ENCODE measurements at regions not wholly inside any gene's neighbourhood (a gene's known extent, or its start where the extent isn't known, plus 50 kb on each side); places are given as distances from the start of the nearest gene placed in this dataset.

DNA sequence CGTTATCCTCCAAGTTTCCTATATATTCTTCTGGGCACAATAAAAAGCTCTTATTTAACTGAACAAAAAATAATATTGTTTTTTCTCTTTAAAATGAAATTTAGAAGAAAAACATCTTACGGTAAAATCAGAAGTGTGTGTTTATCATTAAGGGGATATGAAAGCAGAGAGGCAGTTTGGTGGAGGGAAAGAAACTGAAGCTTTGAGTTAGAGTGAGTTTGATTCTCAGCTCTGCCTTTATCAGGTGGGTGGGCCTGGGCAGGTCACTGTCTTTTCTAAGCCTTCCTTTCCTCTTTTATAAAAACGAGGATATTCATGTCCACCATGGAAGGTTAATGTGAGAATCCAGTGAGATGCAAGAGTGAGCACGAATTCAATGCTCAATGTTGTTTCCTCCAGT is 379.8 kb upstream of the CNR1 start:
- H3K14ac ChIP-seq (ENCODE audit: insufficient read depth, low read length): no peak overlapping the region
- H2BK20ac ChIP-seq (ENCODE audit: low read depth, low read length, poor library complexity, severe bottlenecking): no peak overlapping the region
- TF ChIP-seq, protein P1, sequence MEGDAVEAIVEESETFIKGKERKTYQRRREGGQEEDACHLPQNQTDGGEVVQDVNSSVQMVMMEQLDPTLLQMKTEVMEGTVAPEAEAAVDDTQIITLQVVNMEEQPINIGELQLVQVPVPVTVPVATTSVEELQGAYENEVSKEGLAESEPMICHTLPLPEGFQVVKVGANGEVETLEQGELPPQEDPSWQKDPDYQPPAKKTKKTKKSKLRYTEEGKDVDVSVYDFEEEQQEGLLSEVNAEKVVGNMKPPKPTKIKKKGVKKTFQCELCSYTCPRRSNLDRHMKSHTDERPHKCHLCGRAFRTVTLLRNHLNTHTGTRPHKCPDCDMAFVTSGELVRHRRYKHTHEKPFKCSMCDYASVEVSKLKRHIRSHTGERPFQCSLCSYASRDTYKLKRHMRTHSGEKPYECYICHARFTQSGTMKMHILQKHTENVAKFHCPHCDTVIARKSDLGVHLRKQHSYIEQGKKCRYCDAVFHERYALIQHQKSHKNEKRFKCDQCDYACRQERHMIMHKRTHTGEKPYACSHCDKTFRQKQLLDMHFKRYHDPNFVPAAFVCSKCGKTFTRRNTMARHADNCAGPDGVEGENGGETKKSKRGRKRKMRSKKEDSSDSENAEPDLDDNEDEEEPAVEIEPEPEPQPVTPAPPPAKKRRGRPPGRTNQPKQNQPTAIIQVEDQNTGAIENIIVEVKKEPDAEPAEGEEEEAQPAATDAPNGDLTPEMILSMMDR (conservative IDR thresholded peaks at IDR 0.05): no peak
- no peaks in the 10 kb centered on the region for H3K4me1 ChIP-seq (ENCODE audit: insufficient read depth, low read length)
- no peak overlapping the region for H2BK120ac ChIP-seq (ENCODE audit: low read depth, low read length, poor library complexity, severe bottlenecking)
- no peak overlapping the region for H2BK12ac ChIP-seq (ENCODE audit: insufficient read length, low read depth, low read length)
- H3K18ac ChIP-seq (ENCODE audit: insufficient read length, low read depth, low read length): no peak overlapping the region
- H3K27ac ChIP-seq (ENCODE audit: insufficient read length, low read depth, low read length): no peak overlapping the region
- H3K79me2 ChIP-seq (ENCODE audit: insufficient read depth, low read length): no peaks in the 10 kb centered on the region
- H3K56ac ChIP-seq (ENCODE audit: insufficient read length, low read depth, low read length): no peak overlapping the region
- no peak overlapping the region for H2AFZ ChIP-seq (ENCODE audit: low read length)
- Mint-ChIP-seq H3K27me3 (ENCODE audit: low read depth) (no peaks in the 10 kb centered on the region), H3K9me3 (no peaks in the 10 kb centered on the region), H3K4me1 (peaks cover 0 to 3% of the 10 kb centered on the region in 2 experiments; a peak in 1 of 4 replicates), H3K4me3 (no peak overlapping the region), H3K36me3 (ENCODE audit: insufficient read depth in 1 of 3, low read depth in 3 of 3) (no peaks in the 10 kb centered on the region), H3K27ac (no peak overlapping the region)
- H3K4ac ChIP-seq (ENCODE audit: low read depth, low read length): no peak overlapping the region
- H4K20me1 ChIP-seq (ENCODE audit: control insufficient read depth, insufficient read depth, insufficient read length): no peaks in the 10 kb centered on the region
- H3K4me2 ChIP-seq (ENCODE audit: insufficient read depth, insufficient read length, low read length): no peak overlapping the region
- H3K23ac ChIP-seq (ENCODE audit: insufficient read length, low read depth, low read length): no peak overlapping the region
- no CpG with 5 or more reads among the region's 4 CpGs for WGBS (ENCODE audit: extremely low coverage, insufficient read length, low lambda C conversion rate)
- no peak for DNase-seq
- H3K27me3 ChIP-seq (ENCODE audit: insufficient read depth, low read length): no peaks in the 10 kb centered on the region
- no peaks in the 10 kb centered on the region for H3K79me1 ChIP-seq (ENCODE audit: insufficient read depth, low read depth, low read length, poor library complexity, severe bottlenecking)
- no peak overlapping the region for H2BK5ac ChIP-seq (ENCODE audit: insufficient read length, low read length)
- no peak overlapping the region for H4K8ac ChIP-seq (replicated peaks; ENCODE audit: insufficient read length, low read depth, low read length)
- no peak overlapping the region for H3T11ph ChIP-seq (ENCODE audit: low read length)
- no peaks in the 10 kb centered on the region for H3K23me2 ChIP-seq (ENCODE audit: insufficient read length, low read depth, low read length, poor library complexity, severe bottlenecking)
- H3K9me3 ChIP-seq (ENCODE audit: control insufficient read depth, low read depth, low read length): no peaks in the 10 kb centered on the region
- no peak overlapping the region for H2AK5ac ChIP-seq (ENCODE audit: insufficient read length, low read length)
- H4K5ac ChIP-seq (ENCODE audit: insufficient read length, low read depth, low read length): no peak overlapping the region
- H2BK15ac ChIP-seq (ENCODE audit: low read depth, low read length): no peak overlapping the region
- no peak overlapping the region for H4K91ac ChIP-seq (ENCODE audit: insufficient read length, low read depth, low read length)
- H3K9ac ChIP-seq (ENCODE audit: extremely low read depth, insufficient read length, low read length): no peak overlapping the region

Data from H9 (cell line).